CD14-positive monocyte (primary cell): ENCODE measurements at regions not wholly inside any gene's neighbourhood (a gene's known extent, or its start where the extent isn't known, plus 50 kb on each side); places are given as distances from the start of the nearest gene placed in this dataset.

ENCODE experiments used
- DNase-seq, 3 donors: peaks; one replicate each; pipeline ENCODE4 v3.0.0-alpha.2; 2011 to 2022
- H2AFZ ChIP-seq: 2 replicates; pipeline ENCODE4 v1.6.0; 2012; ENCODE audit warnings: mild to moderate bottlenecking, low read depth, low read length, inconsistent platforms; ENCODE audit not compliant: insufficient read depth, poor library complexity, severe bottlenecking
- H3K27ac ChIP-seq, 2 donors: 1 replicate in 1 of 2; 2 replicates in 1 of 2; pipeline ENCODE4 v1.5.1; 2012 to 2013; ENCODE audit warnings: low read length in 2 of 2, control low read depth in 1 of 2, inconsistent platforms in 1 of 2, low read depth in 1 of 2, mild to moderate bottlenecking in 1 of 2
- H3K27me3 ChIP-seq, 2 donors: one replicate each; pipeline versions ENCODE4 v1.6.0 to v1.6.1; 2011 to 2013; ENCODE audit warnings: low read length in 2 of 2; ENCODE audit not compliant: control insufficient read depth in 2 of 2, insufficient read depth in 2 of 2
- H3K36me3 ChIP-seq, 2 donors: replicated peaks in 1 of 2; 1 replicate in 1 of 2; 2 replicates in 1 of 2; pipeline versions ENCODE4 v1.5.1 to v1.6.1; 2012 to 2013; ENCODE audit warnings: low read length in 2 of 2, control low read depth in 1 of 2, inconsistent platforms in 1 of 2, mild to moderate bottlenecking in 1 of 2; ENCODE audit not compliant: insufficient read depth in 2 of 2, control insufficient read depth in 1 of 2
- H3K4me1 ChIP-seq, 2 donors: 1 replicate in 1 of 2; 2 replicates in 1 of 2; pipeline versions ENCODE4 v1.5.1 to v1.6.1; 2012 to 2013; ENCODE audit warnings: low read length in 2 of 2, control low read depth in 1 of 2, inconsistent platforms in 1 of 2, mild to moderate bottlenecking in 1 of 2, moderate library complexity in 1 of 2; ENCODE audit not compliant: insufficient read depth in 2 of 2, control insufficient read depth in 1 of 2
- H3K4me2 ChIP-seq: replicated peaks from 2 replicates; pipeline ENCODE3; 2012; ENCODE audit warnings: low read length, moderate library complexity, mild to moderate bottlenecking; ENCODE audit not compliant: poor library complexity, severe bottlenecking; ENCODE audit errors: extremely low read depth
- H3K4me3 ChIP-seq, 3 experiments: fragments of 200-600 bp in 1 of 3; sonication (generic) in 1 of 3; replicated peaks in 1 of 3; 1 replicate in 2 of 3; 2 replicates in 1 of 3; pipeline ENCODE4 v1.5.1; 2011 to 2013; ENCODE audit warnings: low read length in 3 of 3, mild to moderate bottlenecking in 3 of 3, control low read depth in 2 of 3, low read depth in 2 of 3, inconsistent platforms in 1 of 3, moderate library complexity in 1 of 3
- H3K79me2 ChIP-seq: 2 replicates; pipeline ENCODE4 v1.6.0; 2012; ENCODE audit warnings: mild to moderate bottlenecking, control low read depth, inconsistent platforms, low read length, moderate library complexity; ENCODE audit not compliant: insufficient read depth
- H3K9ac ChIP-seq: 2 replicates; pipeline ENCODE4 v1.6.0; 2017; ENCODE audit warnings: low read length, mild to moderate bottlenecking; ENCODE audit not compliant: insufficient read depth, poor library complexity, severe bottlenecking
- H3K9me3 ChIP-seq, 2 donors: replicated peaks in 1 of 2; 1 replicate in 1 of 2; 2 replicates in 1 of 2; pipeline versions ENCODE4 v1.5.1 to v1.6.1; 2012 to 2013; ENCODE audit warnings: low read length in 2 of 2, control low read depth in 1 of 2; ENCODE audit not compliant: control insufficient read depth in 1 of 2, insufficient read depth in 1 of 2
- H4K20me1 ChIP-seq: 2 replicates; pipeline ENCODE4 v1.6.0; 2012; ENCODE audit warnings: mild to moderate bottlenecking, low read length, control low read depth, moderate library complexity; ENCODE audit not compliant: insufficient read depth
- H3K27ac Mint-ChIP-seq, 7 donors: one replicate each; pipeline ENCODE4 v1.8.0; 2020; ENCODE audit warnings: mild to moderate bottlenecking in 7 of 7, mixed read lengths in 7 of 7, moderate library complexity in 6 of 7, inconsistent platforms in 2 of 7
- H3K27me3 Mint-ChIP-seq, 3 donors: one replicate each; pipeline ENCODE4 v1.8.0; 2021 to 2022; ENCODE audit warnings: low read depth in 3 of 3, mild to moderate bottlenecking in 3 of 3, mixed read lengths in 3 of 3, moderate library complexity in 3 of 3, inconsistent platforms in 1 of 3
- H3K36me3 Mint-ChIP-seq, 2 donors: one replicate each; pipeline ENCODE4 v1.8.0; 2020; ENCODE audit warnings: mixed read lengths in 2 of 2, inconsistent platforms in 1 of 2, mild to moderate bottlenecking in 1 of 2
- H3K4me1 Mint-ChIP-seq: one replicate; pipeline ENCODE4 v1.8.0; 2020; ENCODE audit warnings: mild to moderate bottlenecking, mixed read lengths
- H3K4me3 Mint-ChIP-seq, 2 donors: one replicate each; pipeline ENCODE4 v1.8.0; 2020; ENCODE audit warnings: mild to moderate bottlenecking in 2 of 2, mixed read lengths in 2 of 2, moderate library complexity in 1 of 2
- H3K9me3 Mint-ChIP-seq, 7 donors: one replicate each; pipeline ENCODE4 v1.8.0; 2020 to 2022; ENCODE audit warnings: mixed read lengths in 7 of 7, mild to moderate bottlenecking in 6 of 7, moderate library complexity in 6 of 7, inconsistent platforms in 2 of 7
- WGBS: methylation state at CpG from one replicate; pipeline ENCODE4 v1.1.5; 2013; ENCODE audit warnings: missing lambda C conversion rate; ENCODE audit not compliant: insufficient coverage; 5-methylcytosine and 5-hydroxymethylcytosine counted together
- intact Hi-C, 2 donors: fragments of 100-400 bp; cut with micrococcal nuclease; formaldehyde crosslinking; loops; one replicate each; pipeline versions ENCODE4 v1.15.0 to v1.15.1; 2023
- TF ChIP-seq, protein P1 (sequence below): fragments of 200-600 bp; IDR thresholded peaks from one replicate; pipeline ENCODE4 v1.8.0; 2022; ENCODE audit warnings: antibody characterized with exemption, mild to moderate bottlenecking

DNA sequence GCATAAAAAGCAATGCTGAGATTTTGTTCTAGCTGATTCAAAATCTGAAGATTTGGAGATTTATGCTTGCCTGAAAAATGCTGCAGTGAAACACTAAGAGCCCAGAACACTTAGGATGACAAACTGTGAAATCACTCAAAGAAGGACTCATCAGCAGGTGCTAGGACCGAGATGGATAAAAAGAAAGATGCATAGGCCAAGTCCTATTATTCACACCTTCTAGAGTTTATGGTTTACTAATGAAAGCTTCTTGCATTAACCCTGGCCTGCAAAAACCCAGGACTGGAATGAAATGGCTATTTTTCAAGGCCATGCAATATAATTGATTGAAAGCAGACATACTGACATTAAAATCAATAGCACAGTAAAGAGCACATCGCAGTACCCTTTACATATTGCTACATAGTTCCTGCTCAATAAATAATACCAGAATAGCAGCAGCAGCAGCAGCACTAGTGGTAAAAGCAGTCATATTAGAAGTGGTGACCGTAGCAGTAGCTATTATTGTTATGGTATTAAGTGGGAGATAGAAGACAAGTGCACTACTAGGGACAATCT is 161.7 kb downstream of the RAB38 start:
- H3K27me3 ChIP-seq: no peaks in the 10 kb centered on the region
- Mint-ChIP-seq H3K4me3 (no peak overlapping the region), H3K4me1 (no peaks in the 10 kb centered on the region), H3K27me3 (peaks cover 0 to 2% (median under 1%) of the 10 kb centered on the region in 3 donors), H3K36me3 (no peaks in the 10 kb centered on the region), H3K9me3 (no peaks in the 10 kb centered on the region), H3K27ac (no peak overlapping the region)
- no peak for DNase-seq
- H3K9ac ChIP-seq: no peak overlapping the region
- WGBS: no CpG with 5 or more reads among the region's 3 CpGs
- intact Hi-C loops: no loop called here
- H3K4me3 ChIP-seq: no peak overlapping the region
- H3K9me3 ChIP-seq: no peaks in the 10 kb centered on the region
- no peak overlapping the region for H3K27ac ChIP-seq
- no peaks in the 10 kb centered on the region for H3K79me2 ChIP-seq
- H3K36me3 ChIP-seq: no peaks in the 10 kb centered on the region
- no peaks in the 10 kb centered on the region for H4K20me1 ChIP-seq
- H2AFZ ChIP-seq: no peak overlapping the region
- H3K4me1 ChIP-seq: no peaks in the 10 kb centered on the region
- no peak overlapping the region for H3K4me2 ChIP-seq
- TF ChIP-seq, protein P1, sequence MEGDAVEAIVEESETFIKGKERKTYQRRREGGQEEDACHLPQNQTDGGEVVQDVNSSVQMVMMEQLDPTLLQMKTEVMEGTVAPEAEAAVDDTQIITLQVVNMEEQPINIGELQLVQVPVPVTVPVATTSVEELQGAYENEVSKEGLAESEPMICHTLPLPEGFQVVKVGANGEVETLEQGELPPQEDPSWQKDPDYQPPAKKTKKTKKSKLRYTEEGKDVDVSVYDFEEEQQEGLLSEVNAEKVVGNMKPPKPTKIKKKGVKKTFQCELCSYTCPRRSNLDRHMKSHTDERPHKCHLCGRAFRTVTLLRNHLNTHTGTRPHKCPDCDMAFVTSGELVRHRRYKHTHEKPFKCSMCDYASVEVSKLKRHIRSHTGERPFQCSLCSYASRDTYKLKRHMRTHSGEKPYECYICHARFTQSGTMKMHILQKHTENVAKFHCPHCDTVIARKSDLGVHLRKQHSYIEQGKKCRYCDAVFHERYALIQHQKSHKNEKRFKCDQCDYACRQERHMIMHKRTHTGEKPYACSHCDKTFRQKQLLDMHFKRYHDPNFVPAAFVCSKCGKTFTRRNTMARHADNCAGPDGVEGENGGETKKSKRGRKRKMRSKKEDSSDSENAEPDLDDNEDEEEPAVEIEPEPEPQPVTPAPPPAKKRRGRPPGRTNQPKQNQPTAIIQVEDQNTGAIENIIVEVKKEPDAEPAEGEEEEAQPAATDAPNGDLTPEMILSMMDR: no peak

DNA sequence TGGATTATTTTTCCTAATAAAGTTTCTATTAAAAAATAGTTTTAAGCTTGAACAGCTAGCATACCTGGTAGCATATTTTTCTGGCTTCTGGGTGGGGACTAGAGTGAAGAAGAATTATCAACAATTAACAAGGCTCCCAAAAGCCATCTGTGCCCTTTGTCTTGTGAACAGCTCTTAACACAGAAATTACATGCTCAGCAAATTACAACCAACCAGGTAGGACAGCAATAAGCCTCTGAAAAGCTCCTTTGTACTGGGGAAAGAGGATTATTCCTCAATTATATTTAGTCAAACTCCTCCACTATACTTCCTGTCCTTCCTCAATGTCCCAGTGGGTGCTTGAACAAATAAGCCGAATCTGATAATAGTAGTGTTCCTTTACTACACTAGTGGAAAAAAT is 162.8 kb downstream of the RAB38 start:
- no peak for DNase-seq
- no peaks in the 10 kb centered on the region for H3K9me3 Mint-ChIP-seq
- no peaks in the 10 kb centered on the region for H3K4me1 Mint-ChIP-seq
- Histone ChIP-seq H3K9me3 (no peaks in the 10 kb centered on the region), H3K27ac (no peak overlapping the region), H2AFZ (no peak overlapping the region), H3K27me3 (no peaks in the 10 kb centered on the region), H3K4me3 (no peak overlapping the region), H3K9ac (no peak overlapping the region), H3K4me2 (no peak overlapping the region), H3K79me2 (no peaks in the 10 kb centered on the region), H3K36me3 (no peaks in the 10 kb centered on the region), H3K4me1 (no peaks in the 10 kb centered on the region), H4K20me1 (no peaks in the 10 kb centered on the region)
- no CpG with 5 or more reads among the region's 1 CpG for WGBS
- TF ChIP-seq, protein P1: no peak
- intact Hi-C loops: no loop called here
- H3K27me3 Mint-ChIP-seq: peaks cover 0 to 2% (median 2%) of the 10 kb centered on the region in 3 donors
- H3K4me3 Mint-ChIP-seq: no peak overlapping the region
- H3K27ac Mint-ChIP-seq: no peak overlapping the region
- H3K36me3 Mint-ChIP-seq: no peaks in the 10 kb centered on the region
